Thoracic aorta (tissue), 2 donors: ENCODE measurements at regions not wholly inside any gene's neighbourhood (a gene's known extent, or its start where the extent isn't known, plus 50 kb on each side); places are given as distances from the start of the nearest gene placed in this dataset.

ENCODE experiments used
- ATAC-seq: fragments of 150-250 bp; one replicate; pipeline ENCODE4 v1.8.0; 2017; ENCODE audit warnings: low read depth; ENCODE audit not compliant: insufficient number of reproducible peaks, low FRiP score
- DNase-seq: peaks from one replicate; pipeline ENCODE4 v3.0.0-alpha.2; 2020; ENCODE audit warnings: low spot score
- H3K27ac ChIP-seq, 2 donors: fragments of 200-600 bp; sonication (generic); 1 replicate in 1 of 2; 2 replicates in 1 of 2; pipeline ENCODE4 v1.5.1; 2016; ENCODE audit warnings: mild to moderate bottlenecking in 2 of 2, moderate library complexity in 2 of 2
- H3K27me3 ChIP-seq: fragments of 200-600 bp; sonication (generic); replicated peaks from 2 replicates; pipeline ENCODE4 v1.6.0; 2016; ENCODE audit warnings: mild to moderate bottlenecking; ENCODE audit not compliant: insufficient read depth
- H3K36me3 ChIP-seq: fragments of 200-600 bp; sonication (generic); one replicate; pipeline ENCODE4 v1.5.1; 2016
- H3K4me1 ChIP-seq, 2 donors: fragments of 200-600 bp; sonication (generic); 1 replicate in 1 of 2; 2 replicates in 1 of 2; pipeline versions ENCODE4 v1.5.1 to v1.6.0; 2016; ENCODE audit warnings: low read depth in 2 of 2, mild to moderate bottlenecking in 1 of 2; ENCODE audit not compliant: control insufficient read depth in 1 of 2
- H3K4me3 ChIP-seq: fragments of 200-600 bp; sonication (generic); 2 replicates; pipeline ENCODE4 v1.5.1; 2016; ENCODE audit warnings: mild to moderate bottlenecking
- H3K9me3 ChIP-seq: fragments of 200-600 bp; sonication (generic); 2 replicates; pipeline ENCODE4 v1.5.1; 2016
- CTCF ChIP-seq: fragments of 200-600 bp; sonication (generic); IDR thresholded peaks from one replicate; pipeline ENCODE4 v1.5.1; 2019; ENCODE audit warnings: antibody characterized with exemption

- DNase-seq (no peak), ATAC-seq (no peak)
- Histone ChIP-seq H3K4me3 (no peak overlapping the region), H3K27me3 (no peaks in the 10 kb centered on the region), H3K27ac (no peak overlapping the region), H3K9me3 (no peaks in the 10 kb centered on the region), H3K36me3 (no peaks in the 10 kb centered on the region), H3K4me1 (no peaks in the 10 kb centered on the region)
- no peak for TF ChIP-seq CTCF
These were observed 337.1 kb downstream of the IL20RB start for GRCh38 chr3:137294839-137295238.

DNA sequence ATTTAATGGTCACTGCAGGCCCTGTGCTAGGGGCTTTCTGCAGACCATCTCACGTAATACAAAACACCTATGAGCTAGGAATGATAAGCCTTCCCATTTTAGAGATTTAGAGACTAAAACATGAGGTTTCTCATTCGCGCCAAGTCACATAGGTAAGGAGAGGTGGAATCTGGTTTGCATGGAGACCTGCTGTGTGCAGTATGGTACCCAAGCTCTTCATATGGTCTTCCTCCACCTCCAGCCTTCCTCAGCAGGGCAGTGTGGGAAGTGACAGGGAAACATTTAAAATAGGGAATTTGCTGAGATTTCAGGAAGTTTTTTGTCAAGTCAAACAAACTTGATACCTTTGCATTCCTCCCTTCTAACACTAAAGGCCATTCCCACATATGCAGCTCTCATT, 337.6 kb downstream of the IL20RB start:
- ATAC-seq: no peak
- Histone ChIP-seq H3K4me1 (no peaks in the 10 kb centered on the region), H3K27ac (no peak overlapping the region), H3K36me3 (no peaks in the 10 kb centered on the region), H3K9me3 (no peaks in the 10 kb centered on the region), H3K4me3 (no peak overlapping the region), H3K27me3 (no peaks in the 10 kb centered on the region)
- no peak for DNase-seq
- no peak for TF ChIP-seq CTCF

- H3K36me3 ChIP-seq: no peaks in the 10 kb centered on the region
- ATAC-seq (no peak), DNase-seq (no peak)
- no peak overlapping the region for H3K27ac ChIP-seq
- H3K4me1 ChIP-seq: no peaks in the 10 kb centered on the region
- no peak for TF ChIP-seq CTCF
- H3K9me3 ChIP-seq: no peaks in the 10 kb centered on the region
- no peaks in the 10 kb centered on the region for H3K27me3 ChIP-seq
- H3K4me3 ChIP-seq: no peak overlapping the region
These were observed 338.3 kb downstream of the IL20RB start for GRCh38 chr3:137296116-137296515.

DNA sequence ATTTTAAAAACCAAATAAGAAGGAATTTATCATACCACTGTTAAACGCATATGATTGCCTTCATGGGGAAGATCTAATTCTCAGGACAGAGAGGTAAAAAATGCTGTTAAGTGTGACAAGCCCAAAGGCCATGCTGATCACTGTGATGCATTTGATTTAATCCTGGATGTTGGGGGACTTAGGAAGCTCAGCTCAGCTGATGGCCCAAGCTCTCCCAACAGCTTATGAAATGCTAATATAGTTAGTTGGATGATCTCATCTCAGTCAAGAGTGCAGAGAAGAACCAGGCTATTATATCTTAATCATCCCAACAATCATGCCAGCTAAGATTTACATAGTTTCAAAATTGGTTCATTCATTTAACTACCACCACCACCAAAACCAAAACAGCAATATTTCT, 340.0 kb downstream of the IL20RB start:
- H3K4me1 ChIP-seq: no peaks in the 10 kb centered on the region
- ATAC-seq: no peak

DNA sequence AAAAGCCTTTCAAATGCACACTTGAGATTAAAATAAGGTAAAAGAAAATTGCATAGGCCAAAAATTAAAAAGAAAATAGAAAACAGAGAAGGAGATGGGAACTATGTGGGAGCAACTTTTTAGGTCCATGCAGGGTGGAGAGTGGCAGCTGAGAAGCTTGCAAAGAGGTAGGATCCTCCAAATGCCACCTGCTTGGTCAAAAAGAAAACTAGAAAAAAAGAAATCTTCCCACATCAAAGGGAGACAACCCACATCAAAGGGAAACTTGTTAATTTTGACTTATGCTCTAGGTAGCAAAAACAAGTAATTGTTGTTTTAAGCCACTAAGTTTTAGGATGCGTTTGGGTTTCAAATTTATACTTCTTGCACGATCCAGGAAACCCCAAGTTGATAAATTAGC, 342.9 kb downstream of the IL20RB start:
- no peak overlapping the region for H3K27ac ChIP-seq
- ATAC-seq (no peak), DNase-seq (no peak)
- no peaks in the 10 kb centered on the region for H3K27me3 ChIP-seq
- H3K4me1 ChIP-seq: no peaks in the 10 kb centered on the region
- H3K9me3 ChIP-seq: no peaks in the 10 kb centered on the region
- no peak overlapping the region for H3K4me3 ChIP-seq
- H3K36me3 ChIP-seq: no peaks in the 10 kb centered on the region
- TF ChIP-seq CTCF: no peak

More for the DNA sequence above, 340.0 kb downstream of the IL20RB start:
- H3K27ac ChIP-seq: no peak overlapping the region
- no peak for TF ChIP-seq CTCF
- H3K27me3 ChIP-seq: no peaks in the 10 kb centered on the region
- H3K36me3 ChIP-seq: no peaks in the 10 kb centered on the region
- no peaks in the 10 kb centered on the region for H3K9me3 ChIP-seq
- H3K4me3 ChIP-seq: no peak overlapping the region
- DNase-seq: no peak
